T-helper 2 cell treated with Interferon-gamma antibody and Interleukin-4, amounts not matched to agents 5 μg/mL and 100 μg/mL, for 36 hours (primary cell): ENCODE measurements at regions not wholly inside any gene's neighbourhood (a gene's known extent, or its start where the extent isn't known, plus 50 kb on each side); places are given as distances from the start of the nearest gene placed in this dataset.

Experiments
- DNase-seq: peaks from one replicate; pipeline ENCODE4 v3.0.0; 2021; ENCODE audit warnings: low spot score
- H3K27ac Mint-ChIP-seq: one replicate; pipeline ENCODE4 v1.8.0; 2021; ENCODE audit warnings: mild to moderate bottlenecking, mixed read lengths
- H3K27me3 Mint-ChIP-seq: one replicate; pipeline ENCODE4 v1.8.0; 2021; ENCODE audit warnings: low read depth, mixed read lengths
- H3K36me3 Mint-ChIP-seq: one replicate; pipeline ENCODE4 v1.8.0; 2021; ENCODE audit warnings: low read depth, mixed read lengths
- H3K4me1 Mint-ChIP-seq: one replicate; pipeline ENCODE4 v1.8.0; 2021; ENCODE audit warnings: low read depth, mixed read lengths
- H3K4me3 Mint-ChIP-seq: one replicate; pipeline ENCODE4 v1.8.0; 2022; ENCODE audit warnings: mild to moderate bottlenecking, moderate library complexity, mixed read lengths
- H3K9me3 Mint-ChIP-seq: one replicate; pipeline ENCODE4 v1.8.0; 2021; ENCODE audit warnings: mixed read lengths

DNA sequence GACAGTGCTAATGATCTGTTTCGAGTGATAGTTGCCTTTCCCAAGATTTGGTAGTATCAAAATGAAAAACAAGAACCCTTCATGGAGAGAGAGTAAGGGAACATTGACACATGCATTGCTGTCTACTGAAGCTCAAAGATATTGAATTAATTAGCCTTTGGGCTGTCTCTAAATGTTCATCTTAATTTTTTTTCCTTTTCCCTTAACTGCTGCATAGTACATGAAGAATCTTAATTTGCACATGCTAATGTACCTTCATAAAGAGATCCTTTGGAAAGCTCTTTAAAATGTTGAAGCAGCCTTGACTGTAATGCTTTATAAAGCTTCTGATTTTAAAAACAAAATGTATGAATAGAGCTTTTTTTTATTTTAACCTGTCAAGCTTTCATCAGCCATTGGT, 452.2 kb downstream of the TUSC7 start:
- DNase-seq: no peak
- peaks cover 4% of the 10 kb centered on the region for H3K9me3 Mint-ChIP-seq
- no peak overlapping the region for H3K27ac Mint-ChIP-seq
- no peaks in the 10 kb centered on the region for H3K36me3 Mint-ChIP-seq
- H3K4me3 Mint-ChIP-seq: no peak overlapping the region
- H3K27me3 Mint-ChIP-seq: no peaks in the 10 kb centered on the region
- no peaks in the 10 kb centered on the region for H3K4me1 Mint-ChIP-seq

DNA sequence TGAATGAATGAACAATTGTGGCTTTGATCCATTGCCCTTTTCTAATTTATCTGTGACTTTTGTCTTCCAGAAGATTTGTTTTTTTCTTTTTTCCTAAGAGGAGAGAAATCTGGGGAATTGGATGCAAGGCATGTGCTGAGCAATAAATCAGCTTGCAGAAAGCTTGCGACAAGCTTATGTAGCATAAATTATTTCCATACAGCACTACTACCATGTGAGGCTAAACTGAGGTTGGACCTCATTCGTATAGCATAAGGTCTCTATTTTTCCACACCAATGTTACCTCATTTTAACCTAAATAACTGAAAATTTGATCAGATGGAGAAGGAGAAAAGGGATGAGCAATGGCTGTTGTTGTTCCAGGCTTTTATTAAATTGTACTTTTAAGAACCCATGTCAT, 455.6 kb downstream of the TUSC7 start:
- Mint-ChIP-seq H3K27ac (no peak overlapping the region), H3K36me3 (no peaks in the 10 kb centered on the region), H3K4me1 (no peaks in the 10 kb centered on the region), H3K27me3 (no peaks in the 10 kb centered on the region), H3K4me3 (no peak overlapping the region), H3K9me3 (no peaks in the 10 kb centered on the region)
- DNase-seq: no peak

DNA sequence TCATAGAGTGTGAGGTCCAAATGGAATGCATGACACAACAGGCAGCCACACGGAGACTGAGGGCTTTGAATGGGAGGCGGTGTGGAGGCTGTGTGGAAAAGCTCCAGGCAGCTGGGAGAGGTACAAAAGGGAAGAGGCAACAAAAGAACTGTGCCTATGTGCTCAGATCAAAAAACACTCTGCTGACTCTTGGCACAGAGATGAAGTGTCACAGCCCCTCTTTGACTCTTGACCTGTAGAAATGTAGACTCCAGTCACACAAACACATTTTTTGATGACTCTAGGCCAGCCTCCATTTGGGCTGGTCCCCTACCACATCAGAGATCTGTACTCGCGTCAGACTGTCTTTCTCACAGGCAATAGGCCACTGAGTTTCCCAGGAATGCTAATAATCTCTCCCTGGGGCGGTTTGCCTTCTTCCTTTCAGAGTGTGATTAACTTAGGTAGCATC, 456.0 kb downstream of the TUSC7 start:
- Mint-ChIP-seq H3K27me3 (no peaks in the 10 kb centered on the region), H3K9me3 (no peaks in the 10 kb centered on the region), H3K4me1 (no peaks in the 10 kb centered on the region), H3K36me3 (no peaks in the 10 kb centered on the region), H3K4me3 (no peak overlapping the region), H3K27ac (no peak overlapping the region)
- no peak for DNase-seq

DNA sequence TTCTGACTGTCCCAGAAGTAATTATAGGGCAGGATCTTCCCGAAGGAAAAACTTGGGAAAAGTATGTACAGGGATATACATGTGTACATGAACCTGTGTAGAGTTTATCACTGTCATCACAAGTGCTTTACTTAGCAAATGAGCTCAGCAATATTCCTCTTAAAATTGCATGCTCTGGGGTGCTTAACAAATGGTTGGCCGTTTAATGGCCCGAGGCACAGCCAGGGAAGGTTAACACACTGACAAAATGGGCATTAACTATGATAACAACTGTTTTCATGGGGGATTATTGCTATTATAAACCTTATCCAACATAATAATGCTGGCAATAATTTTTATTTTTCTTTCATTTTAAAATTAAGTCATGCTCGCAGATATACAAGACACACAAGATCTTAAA, 459.3 kb downstream of the TUSC7 start:
- Mint-ChIP-seq H3K27me3 (no peaks in the 10 kb centered on the region), H3K36me3 (no peaks in the 10 kb centered on the region), H3K4me1 (no peaks in the 10 kb centered on the region), H3K27ac (no peak overlapping the region), H3K4me3 (no peak overlapping the region), H3K9me3 (no peaks in the 10 kb centered on the region)
- DNase-seq: no peak

DNA sequence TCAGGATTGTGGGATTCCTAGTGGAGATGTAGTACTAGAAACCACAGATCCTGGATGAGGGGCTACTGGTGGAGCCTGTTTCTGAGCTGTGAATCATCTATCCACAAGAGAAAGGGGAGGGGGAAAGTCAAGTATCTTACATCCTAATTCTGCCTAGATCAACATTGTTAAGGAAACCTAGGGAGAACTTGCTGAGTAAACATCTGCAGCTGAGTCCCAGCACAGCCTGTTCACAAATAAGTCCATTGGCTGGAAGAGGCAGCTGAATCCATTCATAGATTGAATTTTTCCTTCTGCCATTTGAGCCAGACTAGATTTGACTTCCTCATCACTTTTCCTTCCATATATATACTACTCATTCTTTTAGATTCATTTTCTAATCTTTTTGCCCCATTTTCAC, 460.5 kb downstream of the TUSC7 start:
- no peaks in the 10 kb centered on the region for H3K4me1 Mint-ChIP-seq
- H3K27ac Mint-ChIP-seq: no peak overlapping the region
- H3K4me3 Mint-ChIP-seq: no peak overlapping the region
- no peak for DNase-seq
- H3K36me3 Mint-ChIP-seq: no peaks in the 10 kb centered on the region
- H3K9me3 Mint-ChIP-seq: no peaks in the 10 kb centered on the region
- H3K27me3 Mint-ChIP-seq: no peaks in the 10 kb centered on the region

DNA sequence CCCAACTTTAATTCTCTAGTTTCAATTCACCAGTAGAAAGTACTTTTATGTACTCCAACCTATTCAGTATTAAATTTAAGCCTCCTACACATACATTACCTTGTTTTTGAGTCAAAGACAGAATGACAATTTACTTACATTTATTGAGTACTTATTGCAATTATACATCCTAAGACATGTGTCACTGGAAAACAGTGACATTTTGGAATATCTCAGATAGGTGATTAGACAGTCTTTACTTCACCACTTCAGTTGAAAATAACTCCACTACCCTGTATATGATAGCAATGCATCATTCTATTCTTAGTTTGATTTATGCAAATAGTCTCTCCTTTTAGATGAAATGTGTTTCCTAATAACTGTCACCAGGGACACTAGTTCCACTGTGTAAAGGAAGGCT, 461.5 kb downstream of the TUSC7 start:
- Mint-ChIP-seq H3K27ac (no peak overlapping the region), H3K27me3 (no peaks in the 10 kb centered on the region), H3K9me3 (no peaks in the 10 kb centered on the region), H3K4me3 (no peak overlapping the region), H3K36me3 (no peaks in the 10 kb centered on the region), H3K4me1 (no peaks in the 10 kb centered on the region)
- no peak for DNase-seq

DNA sequence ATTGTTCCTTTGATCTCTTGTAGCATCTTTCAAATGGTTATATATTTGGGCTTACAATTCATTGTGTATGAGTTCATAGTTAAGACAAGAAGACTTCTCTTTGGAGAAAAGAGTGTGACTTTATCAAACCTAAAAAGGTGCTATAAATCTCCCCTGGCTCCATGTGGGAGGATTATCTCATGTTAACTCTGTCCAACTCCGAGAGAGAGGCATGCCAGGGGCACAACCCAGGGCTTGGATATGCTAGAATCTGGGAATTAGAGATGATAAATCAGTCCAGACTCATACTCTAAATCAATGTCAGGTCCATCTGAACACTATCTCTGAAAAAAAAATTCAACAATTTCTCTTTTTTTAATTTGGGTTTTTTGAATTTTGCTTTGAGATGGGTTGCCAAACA, 462.8 kb downstream of the TUSC7 start:
- Mint-ChIP-seq H3K36me3 (no peaks in the 10 kb centered on the region), H3K27me3 (no peaks in the 10 kb centered on the region), H3K9me3 (no peaks in the 10 kb centered on the region), H3K4me3 (no peak overlapping the region), H3K4me1 (no peaks in the 10 kb centered on the region), H3K27ac (no peak overlapping the region)
- DNase-seq: no peak

DNA sequence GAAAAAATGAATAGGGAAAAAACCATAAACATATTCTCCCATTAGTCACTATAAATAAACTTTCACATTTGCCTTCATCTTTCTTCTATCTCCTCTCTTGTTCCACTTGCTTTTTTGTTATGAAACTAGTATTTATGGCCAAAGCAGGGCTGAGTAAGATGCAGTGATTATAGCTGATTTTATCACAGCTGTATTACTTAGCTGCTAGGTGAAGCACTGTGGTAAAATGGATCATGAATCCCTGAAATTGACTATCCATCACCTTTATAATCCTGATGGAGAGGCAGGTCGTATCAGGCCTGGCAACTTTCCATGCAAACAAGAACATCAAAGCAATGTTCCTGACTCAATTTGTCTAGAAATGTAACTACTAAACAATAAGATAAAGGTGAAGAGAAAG, 471.6 kb downstream of the TUSC7 start:
- Mint-ChIP-seq H3K4me3 (no peak overlapping the region), H3K27me3 (no peaks in the 10 kb centered on the region), H3K27ac (no peak overlapping the region), H3K9me3 (no peaks in the 10 kb centered on the region), H3K36me3 (no peaks in the 10 kb centered on the region), H3K4me1 (no peaks in the 10 kb centered on the region)
- no peak for DNase-seq

DNA sequence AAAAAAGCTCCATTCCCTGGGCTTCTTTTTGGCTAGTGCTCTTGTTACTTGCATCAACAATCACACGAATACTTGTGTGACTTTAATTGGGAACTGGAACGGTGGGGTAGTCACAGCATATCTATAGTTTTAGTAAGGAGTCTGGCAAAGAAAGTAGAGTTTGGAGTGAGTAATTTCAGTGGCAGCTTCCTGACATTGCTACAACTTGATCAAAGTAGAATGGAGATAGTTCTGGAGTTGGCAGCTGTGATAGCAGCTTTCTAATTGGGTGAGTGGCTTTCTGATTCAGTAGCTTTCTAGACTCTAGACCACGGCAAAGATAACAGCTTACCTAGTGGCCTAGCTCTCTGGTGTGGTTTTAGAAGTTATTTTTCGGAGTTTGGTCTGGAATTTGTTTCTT, 475.0 kb downstream of the TUSC7 start:
- no peaks in the 10 kb centered on the region for H3K36me3 Mint-ChIP-seq
- no peaks in the 10 kb centered on the region for H3K9me3 Mint-ChIP-seq
- H3K27ac Mint-ChIP-seq: no peak overlapping the region
- DNase-seq: no peak
- no peaks in the 10 kb centered on the region for H3K27me3 Mint-ChIP-seq
- H3K4me1 Mint-ChIP-seq: no peaks in the 10 kb centered on the region
- no peak overlapping the region for H3K4me3 Mint-ChIP-seq

DNA sequence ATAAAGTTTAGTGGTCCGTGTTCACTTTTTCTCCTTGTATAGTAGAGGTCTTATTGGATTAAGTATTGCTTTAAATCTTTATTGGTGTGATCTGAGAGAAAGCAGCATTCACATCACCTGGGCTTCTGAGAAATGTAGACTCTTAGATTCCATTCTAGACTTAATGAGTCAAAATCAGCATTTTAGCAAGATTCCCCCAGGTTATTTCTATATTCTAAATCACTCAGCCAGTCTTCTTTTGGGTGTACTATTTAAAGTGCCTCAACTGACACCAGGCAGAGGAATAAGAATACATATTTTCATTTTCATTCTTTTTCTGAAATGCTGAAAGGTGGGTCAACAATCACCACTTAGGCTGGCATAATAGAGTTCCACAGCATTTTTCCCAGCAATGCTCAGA, 481.7 kb downstream of the TUSC7 start:
- H3K27ac Mint-ChIP-seq: no peak overlapping the region
- DNase-seq: no peak
- no peaks in the 10 kb centered on the region for H3K9me3 Mint-ChIP-seq
- H3K4me3 Mint-ChIP-seq: no peak overlapping the region
- H3K27me3 Mint-ChIP-seq: no peaks in the 10 kb centered on the region
- H3K4me1 Mint-ChIP-seq: no peaks in the 10 kb centered on the region
- no peaks in the 10 kb centered on the region for H3K36me3 Mint-ChIP-seq

DNA sequence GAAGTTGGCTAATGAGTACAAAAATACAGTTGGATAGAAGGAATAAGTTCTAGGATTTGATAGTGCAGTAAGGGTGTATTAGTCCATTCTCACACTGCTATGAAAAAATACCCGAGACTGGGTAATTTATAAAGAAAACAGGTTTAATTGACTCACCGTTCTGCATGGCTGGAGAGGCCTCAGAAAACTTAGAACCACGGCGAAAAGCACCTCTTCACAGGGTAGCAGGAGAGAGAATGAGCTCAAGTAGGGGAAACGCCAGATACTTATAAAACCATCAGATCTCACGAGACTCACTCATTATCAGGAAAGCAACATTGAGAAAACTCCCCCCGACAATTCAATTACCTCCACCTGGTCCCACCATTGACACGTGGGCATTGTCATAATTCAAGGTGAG, 483.3 kb downstream of the TUSC7 start:
- Mint-ChIP-seq H3K36me3 (no peaks in the 10 kb centered on the region), H3K9me3 (no peaks in the 10 kb centered on the region), H3K4me3 (no peak overlapping the region), H3K27me3 (no peaks in the 10 kb centered on the region), H3K4me1 (no peaks in the 10 kb centered on the region), H3K27ac (no peak overlapping the region)
- DNase-seq: no peak

DNA sequence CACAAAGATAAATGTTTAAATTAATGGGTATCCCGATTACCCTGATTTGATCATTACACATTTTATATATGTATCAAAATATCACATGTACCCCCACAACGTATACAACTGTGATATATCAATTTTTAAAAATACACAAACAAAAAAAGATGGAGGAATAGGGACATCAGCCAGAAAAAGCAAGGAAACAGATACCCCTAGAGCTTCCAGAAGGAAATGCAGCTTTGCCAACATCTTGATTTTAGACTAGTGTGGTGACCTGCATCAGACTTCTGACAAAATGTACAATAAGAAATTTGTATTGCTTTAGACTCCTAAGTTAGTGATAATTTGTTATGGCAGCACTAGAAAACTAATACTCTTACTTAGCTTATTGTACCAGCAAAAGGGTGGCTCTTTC, 483.8 kb downstream of the TUSC7 start:
- Mint-ChIP-seq H3K9me3 (no peaks in the 10 kb centered on the region), H3K27me3 (no peaks in the 10 kb centered on the region), H3K27ac (no peak overlapping the region)

DNA sequence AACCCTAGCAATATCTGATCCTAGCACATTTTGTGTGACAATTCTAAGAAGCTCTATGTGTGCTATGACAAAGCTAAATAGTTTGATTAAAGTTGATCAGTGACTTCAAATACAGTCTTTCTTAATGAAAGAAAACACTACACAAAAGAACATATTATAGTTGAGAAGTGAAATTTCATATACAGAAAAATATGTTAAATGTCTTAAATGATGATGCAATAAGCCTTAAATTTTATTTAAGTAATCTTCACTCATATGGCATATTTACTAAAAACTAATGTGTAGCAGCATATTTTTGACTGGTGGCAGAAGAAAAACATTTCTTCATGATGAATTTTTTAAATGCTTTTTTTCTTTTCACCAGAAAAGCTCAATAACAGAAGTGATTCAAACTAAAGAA, 485.5 kb downstream of the TUSC7 start:
- no peaks in the 10 kb centered on the region for H3K36me3 Mint-ChIP-seq
- no peaks in the 10 kb centered on the region for H3K27me3 Mint-ChIP-seq
- no peaks in the 10 kb centered on the region for H3K4me1 Mint-ChIP-seq
- H3K4me3 Mint-ChIP-seq: no peak overlapping the region
- peaks cover 3% of the 10 kb centered on the region for H3K9me3 Mint-ChIP-seq
- no peak for DNase-seq
- H3K27ac Mint-ChIP-seq: no peak overlapping the region

More for the DNA sequence above, 483.8 kb downstream of the TUSC7 start:
- no peak for DNase-seq
- Mint-ChIP-seq H3K4me3 (no peak overlapping the region), H3K36me3 (no peaks in the 10 kb centered on the region), H3K4me1 (no peaks in the 10 kb centered on the region)

DNA sequence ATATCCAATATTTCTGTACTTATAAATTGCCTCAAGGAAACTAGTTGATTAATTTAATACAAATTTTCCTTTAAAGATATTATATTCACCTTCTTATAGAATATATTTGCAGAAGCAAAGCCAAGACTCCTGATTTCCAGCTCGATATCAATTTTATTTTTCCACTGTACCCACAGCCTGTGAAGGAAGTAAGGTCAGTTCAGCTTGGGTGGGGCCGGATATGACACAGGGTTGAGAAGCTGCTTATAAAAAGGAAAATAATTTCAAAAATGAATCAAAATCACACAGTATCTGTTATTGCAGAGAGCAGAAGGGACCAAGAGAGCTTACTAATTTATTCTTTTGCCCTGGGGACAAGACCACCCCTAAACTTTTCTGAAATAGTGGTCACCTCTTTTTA, 491.4 kb downstream of the TUSC7 start:
- H3K9me3 Mint-ChIP-seq: peaks cover 21% of the 10 kb centered on the region

DNA sequence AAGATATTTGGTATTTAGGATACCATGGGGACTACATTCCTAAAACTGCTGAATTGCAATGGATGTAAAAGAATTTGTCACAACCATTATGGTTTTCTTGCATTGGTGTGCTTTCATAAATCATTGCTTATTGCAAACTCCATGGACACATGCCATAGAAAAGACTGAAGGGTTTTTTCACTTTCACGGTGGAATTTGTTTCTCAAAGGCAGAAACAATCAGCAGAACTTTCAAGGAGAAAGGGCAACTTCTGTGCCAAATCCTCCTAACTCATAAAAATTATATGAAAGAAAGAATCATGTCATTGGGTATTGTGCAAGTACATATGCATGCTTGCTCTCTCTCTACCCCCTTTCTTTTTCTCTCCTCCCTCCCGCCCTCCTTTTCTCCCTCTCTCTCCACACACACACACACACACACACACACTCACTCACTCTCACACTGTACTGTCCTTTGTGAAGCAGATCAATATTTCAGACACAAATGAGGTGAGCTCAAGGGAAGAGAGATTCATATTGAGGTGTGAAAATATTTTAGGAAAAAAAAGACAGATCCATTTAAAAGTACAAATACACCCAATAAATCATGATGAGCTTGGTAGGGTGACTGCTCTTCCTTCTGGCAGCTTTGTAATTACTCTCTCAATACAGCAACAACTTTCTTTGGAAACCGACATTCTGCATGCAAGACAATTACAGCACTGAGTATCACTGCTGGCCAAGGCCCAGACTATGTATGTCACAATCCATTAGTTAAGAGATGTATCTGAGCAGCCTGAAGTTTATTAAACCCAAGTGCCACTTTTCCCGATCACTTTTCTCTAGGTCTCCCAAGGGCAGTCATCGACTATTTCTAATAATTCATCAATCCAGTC, 492.6 kb downstream of the TUSC7 start:
- Mint-ChIP-seq H3K36me3 (no peaks in the 10 kb centered on the region), H3K9me3 (peaks cover 28% of the 10 kb centered on the region), H3K4me3 (no peak overlapping the region), H3K27ac (no peak overlapping the region), H3K4me1 (no peaks in the 10 kb centered on the region), H3K27me3 (no peaks in the 10 kb centered on the region)
- no peak for DNase-seq

More for the DNA sequence above, 491.4 kb downstream of the TUSC7 start:
- no peaks in the 10 kb centered on the region for H3K27me3 Mint-ChIP-seq
- no peak overlapping the region for H3K27ac Mint-ChIP-seq
- H3K36me3 Mint-ChIP-seq: no peaks in the 10 kb centered on the region
- DNase-seq: no peak
- H3K4me3 Mint-ChIP-seq: no peak overlapping the region
- H3K4me1 Mint-ChIP-seq: no peaks in the 10 kb centered on the region
